ENCODE measurements at regions not wholly inside any gene's neighbourhood (a gene's known extent, or its start where the extent isn't known, plus 50 kb on each side); places are given as distances from the start of the nearest gene placed in this dataset.
"Not testable (repeated sequence)": the region's sequence is repeated elsewhere in the genome, so short reads cannot be mapped to it uniquely, and the experiment has no call there.

DNA sequence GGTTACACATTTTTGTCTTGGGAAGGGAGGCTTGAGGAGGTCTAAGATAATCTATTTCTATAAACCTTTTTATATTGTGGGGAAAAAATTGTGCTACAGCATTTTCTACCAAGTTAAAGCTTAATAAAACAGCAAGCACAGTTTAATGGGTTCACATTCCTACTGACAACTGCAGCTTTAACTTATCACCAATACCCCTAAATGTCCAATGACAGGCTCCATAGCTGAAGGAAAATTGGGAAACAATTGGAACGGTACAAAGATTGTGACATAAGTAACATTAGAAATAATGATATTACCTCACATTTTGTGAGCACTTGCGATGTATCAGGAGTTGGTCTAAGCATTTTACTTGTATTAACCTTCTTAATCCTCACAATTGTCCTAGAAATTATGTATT lies 79.5 kb upstream of the HAPLN1 start:
- no peak for DNase-seq

DNA sequence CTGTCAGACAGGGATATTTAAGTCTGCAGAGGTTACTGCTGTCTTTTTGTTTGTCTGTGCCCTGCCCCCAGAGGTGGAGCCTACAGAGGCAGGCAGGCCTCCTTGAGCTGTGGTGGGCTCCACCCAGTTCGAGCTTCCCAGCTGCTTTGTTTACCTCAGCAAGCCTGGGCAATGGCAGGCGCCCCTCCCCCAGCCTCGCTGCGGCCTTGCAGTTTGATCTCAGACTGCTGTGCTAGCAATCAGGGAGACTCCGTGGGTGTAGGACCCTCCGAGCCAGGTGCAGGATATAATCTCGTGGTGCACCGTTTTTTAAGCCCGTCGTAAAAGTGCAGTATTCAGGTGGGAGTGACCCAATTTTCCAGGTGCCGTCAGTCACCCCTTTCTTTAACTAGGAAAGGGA lies 78.4 kb upstream of the HAPLN1 start:
- not testable (repeated sequence) for DNase-seq

DNA sequence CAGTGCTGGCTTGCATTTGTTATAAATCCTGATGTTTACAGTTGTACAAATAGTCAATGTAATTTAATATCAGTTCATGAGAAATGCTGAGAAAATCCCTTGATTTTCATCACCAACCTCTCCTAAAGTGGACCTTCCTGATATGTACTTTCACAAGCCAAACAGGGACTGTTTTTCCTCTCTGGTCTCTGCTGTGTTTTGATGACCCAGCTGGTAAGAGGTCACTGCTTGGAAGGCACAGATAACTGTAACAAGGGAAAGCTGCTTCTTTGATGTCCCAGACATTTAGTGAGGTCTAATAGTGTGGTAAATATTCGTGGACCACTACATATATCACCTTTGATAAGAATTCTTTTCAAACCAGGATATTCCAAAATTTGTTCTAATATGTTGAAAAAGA lies 68.7 kb upstream of the HAPLN1 start:
- no peak for DNase-seq

DNA sequence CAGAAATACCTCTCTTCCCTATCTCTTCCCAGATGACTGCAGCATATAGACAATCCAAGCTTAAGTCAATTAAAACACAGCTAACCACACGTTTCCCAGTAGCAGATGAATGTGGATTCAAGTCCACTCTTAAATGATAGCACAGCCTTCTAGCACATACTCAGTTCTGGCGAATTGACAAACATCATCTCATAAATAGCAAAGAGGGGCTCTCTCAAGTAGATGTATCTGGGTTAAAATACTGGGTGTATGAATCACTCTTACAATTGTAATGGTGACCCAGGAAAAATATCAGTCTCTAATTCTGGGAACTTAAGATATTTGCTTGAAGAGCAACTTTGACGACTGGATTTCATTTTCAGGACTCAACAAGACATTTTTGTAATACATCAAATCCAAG lies 67.0 kb upstream of the HAPLN1 start:
- no peak for DNase-seq

DNA sequence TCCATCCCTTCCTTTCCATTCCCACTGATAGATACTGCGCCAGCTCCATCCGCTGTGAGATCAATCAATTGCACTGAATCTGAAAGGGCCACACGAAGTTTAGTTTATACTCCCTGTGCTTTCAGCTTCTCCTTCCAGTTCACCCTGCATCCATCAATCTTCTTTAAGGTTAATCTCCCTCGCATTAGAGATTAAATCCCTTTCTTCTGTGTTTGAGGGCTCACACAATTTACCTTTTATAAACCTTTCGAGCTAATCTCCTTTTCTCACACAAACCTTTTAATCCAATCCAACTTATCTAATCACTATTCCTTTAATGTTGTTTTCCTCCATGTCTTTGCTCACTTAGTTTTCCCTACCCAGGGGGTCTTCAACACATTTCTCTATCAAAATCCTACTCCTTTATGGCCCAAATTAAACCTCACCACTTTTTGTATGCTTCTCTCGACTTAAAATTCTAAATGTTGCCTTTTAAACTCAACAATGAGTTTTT lies 64.6 kb upstream of the HAPLN1 start:
- DNase-seq, result no peak

DNA sequence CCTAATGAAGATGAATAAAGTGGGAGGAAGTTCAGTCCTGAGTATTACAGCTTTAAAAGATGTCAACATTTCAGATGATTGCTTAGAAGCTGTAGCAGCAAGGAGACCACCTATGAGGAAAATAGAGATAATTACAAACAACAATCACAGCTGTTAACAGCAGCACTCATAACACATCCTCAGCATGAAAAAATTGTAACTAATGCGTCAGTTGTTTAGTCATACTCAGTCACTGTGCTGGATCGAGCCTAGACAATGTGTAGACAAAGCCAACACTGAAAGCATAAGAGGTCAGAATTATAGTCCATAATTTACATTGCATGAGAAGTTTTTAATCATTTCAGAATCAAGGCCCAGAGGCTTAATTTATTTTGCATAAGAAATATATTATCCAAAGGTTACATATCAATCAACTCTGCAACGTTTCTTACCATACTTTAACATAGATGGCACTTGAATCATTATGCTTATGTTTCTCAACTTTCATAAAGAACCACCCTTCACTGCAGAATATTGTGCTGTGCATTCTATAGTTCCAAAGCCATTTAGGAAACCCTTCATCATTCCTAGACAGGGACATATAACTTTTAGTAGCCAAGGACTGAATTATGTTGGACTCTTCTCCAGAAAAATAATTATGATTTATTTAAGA lies 60.2 kb upstream of the HAPLN1 start:
- DNase-seq, result no peak

DNA sequence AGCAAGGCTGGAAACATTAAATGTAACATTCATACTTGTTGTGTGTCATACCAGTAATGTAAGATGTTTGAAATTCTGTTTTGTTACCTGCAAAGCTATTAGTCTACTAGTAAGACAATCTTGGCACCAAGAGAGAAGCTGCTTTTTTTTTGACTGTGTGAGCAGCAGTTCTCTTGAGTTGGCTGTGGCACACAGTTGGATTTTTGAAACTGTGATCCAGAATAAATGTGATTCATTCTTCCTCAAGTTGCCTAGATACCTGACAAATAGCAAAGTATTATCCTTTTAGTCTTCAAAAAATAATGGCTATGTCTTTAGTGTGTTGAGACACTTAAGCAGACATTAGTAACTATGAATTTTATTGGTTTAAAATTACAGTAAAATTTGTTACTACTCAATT lies 57.2 kb upstream of the HAPLN1 start:
- no peak for DNase-seq

DNA sequence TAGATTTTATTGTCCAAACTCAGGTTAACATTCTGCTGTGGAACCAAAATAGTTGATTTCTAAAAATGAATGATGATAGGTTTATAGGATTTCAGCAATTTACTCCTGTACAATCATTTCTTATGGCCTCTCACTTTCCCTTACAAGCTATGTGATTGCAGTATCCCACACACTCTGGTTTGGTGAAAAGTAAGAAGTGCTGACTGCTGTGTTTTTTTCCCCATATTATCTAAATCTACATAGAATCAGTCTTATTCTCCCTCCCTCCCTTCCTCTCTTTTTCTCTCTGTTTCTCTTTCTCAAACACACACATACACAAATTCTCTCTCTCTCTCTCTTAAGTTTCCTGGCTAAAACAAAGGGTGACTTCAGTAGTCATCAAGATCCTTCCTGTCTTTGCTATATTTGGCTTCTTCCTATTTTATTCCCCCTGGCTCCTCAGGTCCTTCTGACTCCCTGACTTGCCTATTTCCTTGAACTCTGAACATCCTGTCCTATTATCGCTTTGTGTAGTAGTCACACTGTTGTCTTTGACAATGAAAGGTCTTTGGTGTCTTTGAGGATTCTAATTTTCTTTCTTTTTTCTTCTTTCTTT lies 55.9 kb upstream of the HAPLN1 start:
- no peak for DNase-seq
